GM20431 (cell line): ENCODE measurements at regions not wholly inside any gene's neighbourhood (a gene's known extent, or its start where the extent isn't known, plus 50 kb on each side); places are given as distances from the start of the nearest gene placed in this dataset.
"Not testable (repeated sequence)": the region's sequence is repeated elsewhere in the genome, so short reads cannot be mapped to it uniquely, and the experiment has no call there.

Experiments used
- in situ Hi-C: fragments of 300-500 bp; cut with MseI, MboI; formaldehyde crosslinking; loops from one replicate; pipeline ENCODE4 v1.15.0; 2020; ENCODE audit warnings: low sequenced_read_pairs; ENCODE audit not compliant: unreplicated experiment

DNA sequence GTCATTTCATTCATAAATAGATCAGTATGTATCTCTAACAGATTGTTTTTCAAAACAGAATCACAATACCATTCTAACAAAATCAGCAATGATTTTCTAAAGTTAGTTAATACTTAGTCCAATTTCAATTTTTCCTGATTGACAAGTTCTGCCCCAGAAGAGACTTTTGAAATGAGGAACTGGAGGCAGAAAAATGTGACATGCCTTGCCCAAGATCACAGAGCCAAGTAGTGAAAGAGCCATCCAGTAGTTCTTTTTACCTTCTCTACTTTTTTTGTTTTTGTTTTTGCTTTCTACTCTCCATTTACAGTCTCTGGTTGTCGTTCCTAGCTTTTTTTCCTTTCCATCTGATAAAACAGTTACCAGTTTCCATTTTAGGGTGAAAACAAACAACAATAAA is 129.3 kb upstream of the TMEM164 start:
- in situ Hi-C loops = loop anchor here (25.0 kb wide), 1 partner anchor 161 kb away; no protein-coding TSS in a partner anchor

DNA sequence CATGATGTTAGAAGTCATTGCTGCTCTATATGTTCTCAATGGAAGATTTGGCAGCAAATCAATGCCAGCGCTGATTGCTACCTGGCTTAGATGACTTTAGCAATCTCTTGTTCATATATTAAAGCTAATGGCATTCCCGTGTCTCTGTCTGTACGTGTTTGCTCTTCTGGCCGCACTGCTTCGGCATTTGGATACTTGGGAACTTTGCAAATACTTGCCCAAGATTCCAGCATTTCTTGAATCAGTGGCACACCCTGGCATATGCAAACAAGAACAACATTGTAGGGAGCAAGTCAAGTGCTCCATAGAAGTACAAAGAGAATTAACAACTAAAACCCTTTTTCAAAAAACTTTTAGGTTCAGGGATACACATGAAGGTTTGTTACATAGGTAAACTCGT is 128.9 kb upstream of the TMEM164 start:
- in situ Hi-C loops = loop anchor here (25.0 kb wide), 1 partner anchor 162 kb away; no protein-coding TSS in a partner anchor

DNA sequence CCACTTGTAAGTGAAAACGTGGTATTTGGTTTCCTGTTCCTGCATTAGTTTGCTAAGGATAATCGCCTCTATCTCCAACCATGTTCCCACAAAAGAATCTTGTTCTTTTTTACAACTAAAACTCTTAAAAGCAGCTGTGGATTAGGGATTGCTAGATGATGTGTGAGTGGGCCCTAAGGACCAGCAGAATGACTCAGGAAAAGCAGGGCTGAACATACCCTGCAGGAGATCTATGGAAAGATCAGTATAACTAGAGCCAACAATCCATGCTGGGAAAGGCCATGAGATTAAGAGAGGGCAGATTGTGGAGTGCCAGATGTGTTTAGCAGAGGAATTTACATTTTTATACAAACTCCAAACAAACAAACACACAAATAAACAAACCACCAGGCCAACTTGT is 128.4 kb upstream of the TMEM164 start:
- in situ Hi-C loops = loop anchor here (25.0 kb wide), 1 partner anchor 162 kb away; no protein-coding TSS in a partner anchor

DNA sequence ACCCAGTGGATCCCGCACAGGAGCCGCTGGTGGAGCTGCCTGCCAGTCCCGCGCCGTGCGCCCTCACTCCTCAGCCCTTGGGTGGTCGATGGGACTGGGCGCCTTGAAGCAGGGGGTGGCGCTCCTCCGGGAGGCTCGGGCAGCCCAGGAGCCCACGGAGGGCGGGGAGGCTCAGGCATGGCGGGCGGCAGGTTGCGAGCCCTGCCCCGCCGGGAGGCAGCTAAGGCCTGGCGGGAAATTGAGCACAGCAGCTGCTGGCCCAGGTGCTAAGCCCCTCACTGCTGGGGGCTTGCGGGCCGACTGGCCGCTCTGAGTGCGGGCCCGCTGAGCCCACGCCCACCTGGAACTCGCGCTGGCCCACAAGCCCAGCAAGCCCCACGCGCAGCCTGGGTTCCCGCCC is 127.1 kb upstream of the TMEM164 start:
- in situ Hi-C loops = no loop called here

DNA sequence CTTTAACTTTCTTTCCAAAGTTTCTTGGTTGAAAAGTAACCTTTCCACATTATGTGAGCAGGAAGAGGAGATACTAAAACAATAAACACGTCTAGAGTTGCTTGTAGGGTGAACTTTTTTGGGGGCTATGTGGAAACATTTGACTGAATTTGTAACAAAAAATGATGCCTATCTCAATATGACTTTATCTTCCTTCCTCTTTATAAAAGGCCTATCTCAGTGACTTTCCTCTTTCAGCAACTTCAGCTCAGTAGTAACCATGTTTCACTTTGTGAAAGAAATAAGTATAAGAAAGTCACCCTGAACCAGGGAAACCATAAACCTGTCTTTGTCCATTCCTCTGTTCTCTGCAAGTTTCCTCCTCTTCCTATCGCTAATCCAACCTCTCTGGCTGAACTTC is 124.7 kb upstream of the TMEM164 start:
- in situ Hi-C loops = no loop called here

DNA sequence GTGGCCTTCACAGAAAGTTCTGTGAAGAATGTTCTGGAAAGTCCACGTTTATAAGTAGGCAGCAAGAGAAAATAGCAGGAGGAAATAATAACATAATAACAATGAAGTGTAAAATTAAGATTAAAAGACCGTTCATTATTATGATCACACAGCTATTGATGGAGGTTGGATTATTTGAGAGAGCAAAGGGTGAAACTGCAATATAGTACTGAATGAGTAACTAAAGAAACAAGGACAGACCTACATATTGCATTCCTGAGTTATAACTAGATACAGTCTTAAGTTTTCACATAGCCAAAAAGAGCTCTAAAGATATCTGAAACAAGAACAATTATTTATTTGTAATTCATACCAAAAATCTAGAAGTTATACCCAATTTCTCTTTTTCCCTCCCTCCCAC is 122.9 kb upstream of the TMEM164 start:
- in situ Hi-C loops = no loop called here

DNA sequence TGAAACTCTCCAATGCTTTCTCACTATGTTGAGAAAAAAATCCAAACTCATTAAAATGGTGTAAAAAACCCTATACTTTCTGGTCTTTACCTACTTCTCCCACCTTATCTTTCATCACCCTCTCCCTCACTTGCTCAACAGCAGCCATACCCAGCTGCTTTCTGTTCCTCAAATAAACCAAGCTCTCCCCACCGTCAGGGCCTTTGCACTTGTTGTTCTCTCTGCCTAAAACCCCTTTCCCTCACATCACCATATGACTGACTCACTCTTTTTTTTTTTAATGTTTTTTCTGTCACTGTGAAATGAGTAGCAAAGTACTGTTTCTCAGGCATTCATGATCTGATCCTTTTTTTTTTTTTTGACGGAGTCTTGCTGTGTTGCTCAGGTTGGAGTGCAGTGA is 122.3 kb upstream of the TMEM164 start:
- in situ Hi-C loops = no loop called here

DNA sequence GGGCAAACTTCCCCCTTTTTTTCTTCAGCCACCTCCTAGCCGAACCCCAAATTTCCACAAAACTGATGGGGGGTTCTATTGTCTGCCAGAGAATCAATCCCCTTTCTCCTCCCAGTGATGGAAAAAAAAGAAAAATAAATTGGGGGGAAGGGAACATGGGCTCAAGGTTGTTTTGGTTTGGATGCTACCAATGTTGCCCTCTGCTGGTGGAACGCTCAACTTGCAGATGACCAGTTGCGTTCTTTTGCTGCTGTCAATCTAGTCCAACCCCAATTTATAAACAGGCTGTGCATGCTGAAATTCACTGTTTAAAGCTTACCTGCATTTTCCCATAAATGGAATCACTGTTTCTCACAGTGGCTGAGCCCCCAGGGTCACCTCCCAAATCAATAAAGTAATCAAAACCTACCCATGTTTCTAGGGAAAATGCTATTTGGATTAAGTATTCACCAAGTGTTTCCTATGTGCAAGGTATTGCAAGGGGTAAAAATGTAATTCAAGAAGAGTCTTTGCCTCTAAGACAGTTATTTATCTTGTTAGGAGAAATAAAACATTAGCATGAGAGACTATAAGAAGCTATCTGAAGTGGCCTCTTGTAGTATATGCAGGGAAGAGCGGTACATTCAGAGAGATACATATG is 116.7 kb upstream of the TMEM164 start:
- in situ Hi-C loops = no loop called here

DNA sequence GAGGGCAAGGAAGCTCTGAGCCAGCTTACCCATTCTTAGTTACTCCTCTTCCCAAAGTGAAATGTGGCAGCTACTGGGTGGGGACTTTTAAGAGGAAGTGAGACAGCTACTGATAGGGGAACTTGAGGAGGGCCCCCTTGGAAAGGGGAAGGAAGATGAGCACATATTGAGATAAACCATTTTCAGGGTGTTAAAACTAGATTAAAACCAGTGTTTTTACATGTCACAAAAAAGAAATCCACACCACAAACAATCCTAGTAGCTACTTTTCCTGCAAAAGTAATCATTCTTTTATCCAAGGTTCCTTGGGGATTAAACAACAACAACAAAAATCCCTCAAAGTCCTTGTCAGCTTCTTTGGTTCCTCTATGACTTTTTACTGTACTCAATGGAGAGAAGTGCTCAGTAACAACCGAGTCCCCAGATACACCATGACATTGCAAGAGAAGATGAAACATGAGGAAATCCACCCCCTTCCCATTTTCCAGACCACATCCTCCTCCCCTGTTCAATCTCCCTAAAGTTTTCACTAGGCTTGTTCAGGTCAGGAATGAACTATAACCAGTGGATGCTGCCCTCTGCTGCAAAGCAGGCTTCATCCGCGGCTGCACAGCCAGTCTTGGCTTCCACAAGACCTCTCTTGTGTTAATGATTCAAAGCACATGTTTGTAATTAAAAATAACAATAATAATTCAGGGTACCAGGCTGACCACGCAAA is 113.5 kb upstream of the TMEM164 start:
- in situ Hi-C loops = no loop called here

DNA sequence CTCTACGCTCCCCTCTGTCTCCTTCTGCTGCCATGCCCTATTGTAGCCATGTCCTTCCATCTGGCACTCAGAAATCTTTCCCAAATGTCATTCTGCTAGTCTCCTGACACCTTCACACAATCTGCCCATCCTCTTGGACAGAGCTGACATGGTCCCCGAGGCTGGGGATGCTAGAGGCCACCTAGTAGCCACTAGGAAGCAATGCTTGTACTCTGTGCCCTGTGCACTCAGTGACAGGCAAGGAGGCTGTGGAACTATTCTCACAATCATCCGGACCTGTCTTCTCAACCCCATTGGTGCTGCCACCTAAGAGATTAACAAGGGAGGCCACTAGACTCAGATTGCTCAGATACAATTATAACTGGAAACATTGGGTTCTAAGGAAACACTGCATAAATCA is 112.6 kb upstream of the TMEM164 start:
- in situ Hi-C loops = no loop called here

DNA sequence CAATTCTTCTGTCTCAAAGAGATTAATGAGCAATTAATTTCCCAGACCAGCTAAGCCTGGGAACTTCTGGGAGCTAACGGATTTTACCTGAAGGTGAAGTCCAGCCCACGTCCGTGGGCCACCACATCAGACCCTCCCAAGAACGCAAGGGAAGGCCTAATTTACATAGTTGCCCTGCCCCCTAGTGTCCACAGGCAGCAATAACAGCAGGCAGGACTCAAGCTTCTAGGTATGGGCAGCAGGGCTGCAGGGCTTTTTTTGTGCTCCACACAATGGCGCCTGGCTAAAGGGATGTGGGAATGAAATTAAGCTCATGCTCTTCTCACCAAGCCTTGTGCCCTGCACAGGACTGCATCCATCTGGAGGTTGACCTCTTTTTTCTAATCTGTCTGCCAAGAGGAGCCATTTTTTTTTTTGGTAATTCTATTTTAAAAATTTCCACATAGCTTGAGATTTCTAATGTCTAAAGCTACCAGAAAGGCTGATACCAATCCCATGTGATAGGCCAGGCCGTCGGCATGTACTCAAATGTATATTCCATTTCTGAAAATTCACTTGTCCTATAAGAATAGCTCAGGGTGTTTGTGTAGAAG is 111.9 kb upstream of the TMEM164 start:
- in situ Hi-C loops = no loop called here

DNA sequence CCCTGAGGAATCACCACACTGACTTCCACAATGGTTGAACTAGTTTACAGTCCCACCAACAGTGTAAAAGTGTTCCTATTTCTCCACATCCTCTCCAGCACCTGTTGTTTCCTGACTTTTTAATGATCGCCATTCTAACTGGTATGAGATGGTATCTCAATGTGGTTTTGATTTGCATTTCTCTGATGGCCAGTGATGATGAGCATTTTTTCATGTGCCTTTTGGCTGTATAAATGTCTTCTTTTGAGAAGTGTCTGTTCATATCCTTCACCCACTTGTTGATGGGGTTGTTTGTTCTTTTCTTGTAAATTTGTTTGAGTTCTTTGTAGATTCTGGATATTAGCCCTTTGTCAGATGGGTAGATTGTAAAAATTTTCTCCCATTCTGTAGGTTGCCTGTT is 106.9 kb upstream of the TMEM164 start:
- in situ Hi-C loops = not testable (repeated sequence)

DNA sequence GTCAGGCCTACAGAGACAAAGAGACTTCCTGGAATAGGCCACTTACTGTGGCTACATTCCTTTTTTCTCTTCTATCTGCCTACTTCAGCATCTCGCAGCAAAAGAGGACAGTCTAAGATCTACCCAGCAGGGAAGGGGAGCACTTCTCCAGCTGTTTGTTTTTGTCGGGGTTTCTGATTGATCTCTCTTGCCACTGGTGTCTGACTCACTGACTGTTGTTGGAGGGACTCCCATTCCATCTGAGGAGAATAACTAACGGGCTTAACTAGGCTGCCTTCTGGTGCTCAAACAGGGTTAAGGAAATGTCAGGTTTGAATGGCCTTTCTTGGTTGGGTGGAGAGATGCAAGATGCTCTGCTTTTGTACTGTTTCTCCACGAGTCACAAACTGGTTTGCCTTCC is 100.2 kb upstream of the TMEM164 start:
- in situ Hi-C loops = loop anchor here (25.0 kb wide), 2 partner anchors 235 to 415 kb away; partner anchors contain the start of gene GUCY2F

DNA sequence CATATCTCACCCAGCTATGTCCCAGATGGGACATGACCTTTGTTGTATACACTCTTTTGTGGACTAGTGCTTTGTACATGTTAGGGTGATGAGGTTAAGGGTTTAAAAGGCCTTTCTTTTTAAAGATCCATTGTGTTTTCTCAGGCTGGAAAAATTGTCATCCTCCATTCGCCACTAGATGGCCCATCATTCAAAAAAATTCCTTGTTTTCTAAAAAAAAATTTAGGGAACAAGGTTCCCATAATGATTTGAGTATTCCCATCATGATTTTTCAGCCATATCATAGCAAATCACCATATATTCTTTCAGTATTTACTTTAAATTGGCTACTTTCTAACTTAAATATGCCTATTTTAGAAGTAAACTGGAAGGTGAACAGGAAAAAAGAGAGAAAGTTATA is 91.9 kb upstream of the TMEM164 start:
- in situ Hi-C loops = loop anchor here (25.0 kb wide), 2 partner anchors 226 to 424 kb away; partner anchors contain the start of gene GUCY2F

DNA sequence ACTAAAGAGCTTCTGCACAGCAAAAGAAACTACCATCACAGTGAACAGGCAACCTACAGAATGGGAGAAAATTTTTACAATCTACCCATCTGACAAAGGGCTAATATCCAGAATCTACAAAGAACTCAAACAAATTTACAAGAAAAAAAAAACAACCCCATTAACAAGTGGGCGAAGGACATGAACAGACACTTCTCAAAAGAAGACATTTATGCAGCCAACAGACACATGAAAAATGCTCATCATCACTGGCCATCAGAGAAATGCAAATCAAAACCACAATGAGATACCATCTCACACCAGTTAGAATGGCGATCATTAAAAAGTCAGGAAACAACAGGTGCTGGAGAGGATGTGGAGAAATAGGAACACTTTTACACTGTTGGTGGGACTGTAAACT is 89.9 kb upstream of the TMEM164 start:
- in situ Hi-C loops = loop anchor here (25.0 kb wide), 2 partner anchors 224 to 426 kb away; partner anchors contain the start of gene GUCY2F

DNA sequence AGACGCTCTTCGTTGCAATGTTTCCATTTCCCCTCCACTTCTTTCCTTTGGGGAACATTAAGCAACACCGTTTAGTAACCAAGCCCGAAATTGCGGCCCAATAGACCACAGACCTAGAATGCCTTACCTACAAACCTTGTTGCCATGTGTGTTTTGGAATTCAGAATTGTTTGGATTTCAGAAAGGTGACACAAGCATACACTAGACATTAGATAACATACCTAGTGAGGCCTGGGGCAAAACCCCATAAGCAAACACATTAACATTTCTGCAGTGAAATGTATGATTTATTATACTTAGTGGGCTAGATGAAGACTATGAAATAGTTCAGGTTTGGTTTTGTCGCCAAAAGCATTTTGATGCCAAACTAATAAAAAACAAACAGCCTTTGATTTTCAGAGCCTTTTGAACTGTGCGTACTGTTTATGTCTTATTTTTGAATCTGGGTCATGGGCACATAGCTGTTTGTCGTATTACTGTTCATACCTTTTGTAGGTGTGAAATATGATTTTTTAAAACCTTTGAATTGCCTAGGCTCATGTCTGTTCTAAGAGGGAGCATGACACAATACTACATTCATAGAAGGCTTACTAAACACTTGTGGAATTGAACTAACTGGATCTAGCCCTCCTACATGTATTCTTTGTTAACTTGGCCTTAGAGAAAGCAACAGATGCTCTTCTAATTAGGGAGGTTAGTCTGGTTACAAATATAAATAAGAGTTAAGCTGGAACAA is 88.6 kb upstream of the TMEM164 start:
- in situ Hi-C loops = loop anchor here (25.0 kb wide), 2 partner anchors 223 to 427 kb away; partner anchors contain the start of gene GUCY2F

DNA sequence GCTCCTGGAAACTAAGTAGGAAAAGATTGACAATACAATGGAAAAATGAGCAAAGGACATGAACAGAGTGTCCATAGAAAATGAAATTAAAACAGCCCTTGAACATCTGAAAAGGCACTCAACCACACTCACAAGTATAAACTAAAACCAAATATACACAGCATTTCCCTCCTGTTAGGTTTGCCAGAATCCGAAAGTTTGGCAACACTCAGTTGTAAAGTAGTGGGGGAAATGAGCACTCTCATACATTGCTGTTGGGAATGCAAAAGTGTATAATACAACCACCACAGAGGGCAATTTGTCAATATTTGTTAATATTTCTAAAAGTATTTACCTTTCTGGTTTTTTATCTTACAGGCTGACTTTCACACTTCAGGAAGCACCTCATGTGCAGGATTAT is 84.2 kb upstream of the TMEM164 start:
- in situ Hi-C loops = loop anchor here (25.0 kb wide), 2 partner anchors 219 to 431 kb away; partner anchors contain the start of gene GUCY2F

DNA sequence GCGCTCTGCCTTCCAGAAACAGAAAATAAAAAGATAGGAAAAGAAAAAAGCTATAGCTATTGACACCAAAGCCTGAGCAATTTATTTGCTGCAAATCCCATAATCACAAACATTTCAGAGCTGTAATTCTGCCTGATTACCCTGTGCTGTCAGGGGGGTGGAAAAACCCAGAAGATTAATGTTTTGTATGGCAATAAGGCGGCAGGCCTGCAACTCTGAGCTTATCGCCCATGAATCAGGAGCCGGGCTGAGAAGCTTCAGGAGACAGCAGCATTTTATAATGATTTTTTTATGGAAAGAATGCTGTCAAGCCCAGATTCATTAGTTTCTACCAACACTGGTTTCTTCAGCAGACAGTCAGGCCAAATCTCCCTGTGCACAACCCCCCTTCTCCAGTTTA is 82.6 kb upstream of the TMEM164 start:
- in situ Hi-C loops = loop anchor here (25.0 kb wide), 2 partner anchors 217 to 433 kb away; partner anchors contain the start of gene GUCY2F

DNA sequence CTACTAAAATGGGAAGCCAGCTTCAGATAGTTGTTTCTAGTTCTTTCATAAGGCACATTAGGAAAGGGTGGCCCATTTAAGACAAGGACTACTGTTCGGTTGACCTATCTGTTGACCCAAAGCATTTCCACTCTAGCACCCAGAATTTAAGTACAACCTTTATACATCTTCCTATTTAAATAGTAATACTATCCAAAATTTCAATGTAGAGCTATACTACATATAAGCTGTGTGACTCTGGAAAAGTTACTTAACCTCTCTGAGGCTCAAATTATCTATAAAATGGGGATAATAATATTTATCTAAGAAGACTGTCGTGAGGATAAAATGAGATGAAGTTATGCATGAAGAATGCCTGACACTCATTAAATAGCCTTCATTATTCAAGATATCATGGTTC is 82.0 kb upstream of the TMEM164 start:
- in situ Hi-C loops = loop anchor here (25.0 kb wide), 2 partner anchors 216 to 434 kb away; partner anchors contain the start of gene GUCY2F

DNA sequence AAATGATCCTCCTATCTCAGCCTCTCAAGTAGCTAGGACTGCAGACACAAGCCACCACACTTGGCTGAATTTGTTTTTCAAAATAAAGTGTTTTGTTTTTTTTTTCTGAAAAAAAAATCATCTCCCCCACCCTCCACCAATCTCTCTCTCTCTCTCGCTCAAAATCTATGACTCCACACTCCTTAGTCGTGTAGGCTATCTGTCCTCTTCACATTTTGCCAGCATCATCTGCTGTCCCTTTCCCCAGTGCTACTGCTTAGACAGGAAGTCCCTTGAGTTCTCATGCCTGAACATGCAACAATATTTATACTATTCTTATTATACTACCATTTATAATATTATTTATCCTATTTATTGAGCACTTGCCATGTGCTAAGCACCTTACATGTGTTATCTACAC is 80.7 kb upstream of the TMEM164 start:
- in situ Hi-C loops = loop anchor here (25.0 kb wide), 2 partner anchors 215 to 435 kb away; partner anchors contain the start of gene GUCY2F
